GM21447 (cell line): ENCODE measurements at regions not wholly inside any gene's neighbourhood (a gene's known extent, or its start where the extent isn't known, plus 50 kb on each side); places are given as distances from the start of the nearest gene placed in this dataset.

ENCODE experiments used
- ATAC-seq: cut with Tn5 transposase; IDR thresholded peaks from one replicate; pipeline ENCODE4 v1.9.1; 2021; ENCODE audit not compliant: unreplicated experiment

- ATAC-seq, result no peak
Observed at GRCh38 chr4:117324851-117325491, 239.6 kb upstream of the TRAM1L1 start.

- ATAC-seq, result no peak
Observed at GRCh38 chr4:117326091-117326490, 240.7 kb upstream of the TRAM1L1 start.

- no peak for ATAC-seq
Observed at GRCh38 chr4:117327491-117327890, 242.1 kb upstream of the TRAM1L1 start.

GRCh38 chr4:117328333-117328732 is 243.0 kb upstream of the TRAM1L1 start:
- no peak for ATAC-seq

GRCh38 chr4:117331817-117332216 is 246.4 kb upstream of the TRAM1L1 start:
- ATAC-seq, result no peak

GRCh38 chr4:117334451-117335188 is 249.2 kb upstream of the TRAM1L1 start:
- ATAC-seq, result no peak

- no peak for ATAC-seq
Observed at GRCh38 chr4:117357437-117357836, 272.1 kb upstream of the TRAM1L1 start.

GRCh38 chr4:117357866-117358265 is 272.5 kb upstream of the TRAM1L1 start:
- no peak for ATAC-seq

- ATAC-seq, result no peak
Observed at GRCh38 chr4:117370944-117371668, 285.7 kb upstream of the TRAM1L1 start.

- ATAC-seq, result no peak
Observed at GRCh38 chr4:117375101-117375500, 289.7 kb upstream of the TRAM1L1 start.

- no peak for ATAC-seq
Observed at GRCh38 chr4:117376692-117377091, 291.3 kb upstream of the TRAM1L1 start.

- no peak for ATAC-seq
Observed at GRCh38 chr4:117378942-117379341, 293.6 kb upstream of the TRAM1L1 start.

GRCh38 chr4:117383468-117383867 is 298.1 kb upstream of the TRAM1L1 start:
- ATAC-seq, result no peak

GRCh38 chr4:117385526-117385925 is 300.1 kb upstream of the TRAM1L1 start:
- ATAC-seq, result no peak

GRCh38 chr4:117387072-117387471 is 301.7 kb upstream of the TRAM1L1 start:
- no peak for ATAC-seq

GRCh38 chr4:117400039-117400835 is 314.9 kb upstream of the TRAM1L1 start:
- no peak for ATAC-seq

- no peak for ATAC-seq
Observed at GRCh38 chr4:117412661-117413060, 327.3 kb upstream of the TRAM1L1 start.

GRCh38 chr4:117417856-117418255 is 332.5 kb upstream of the TRAM1L1 start:
- ATAC-seq, result no peak

GRCh38 chr4:117420948-117421347 is 335.6 kb upstream of the TRAM1L1 start:
- ATAC-seq, result no peak

GRCh38 chr4:117421706-117422105 is 336.3 kb upstream of the TRAM1L1 start:
- ATAC-seq, result no peak

- no peak for ATAC-seq
Observed at GRCh38 chr4:117422297-117422696, 336.9 kb upstream of the TRAM1L1 start.
